PC-3 (cell line): ENCODE measurements at regions not wholly inside any gene's neighbourhood (a gene's known extent, or its start where the extent isn't known, plus 50 kb on each side); places are given as distances from the start of the nearest gene placed in this dataset.

Experiments
- CTCF ChIP-seq: fragments of 300-600 bp; sonication (generic); conservative IDR thresholded peaks from 2 replicates; pipeline ENCODE4 v1.5.1; 2017; ENCODE audit warnings: antibody characterized with exemption, low read depth, mild to moderate bottlenecking, low read length
- EZH2 ChIP-seq: fragments of 300-600 bp; sonication (generic); IDR thresholded peaks from one replicate; pipeline ENCODE4 v1.6.1; 2017; ENCODE audit warnings: antibody characterized with exemption, mild to moderate bottlenecking, low read length; ENCODE audit not compliant: unreplicated experiment
- EZH2phosphoT487 ChIP-seq: fragments of 300-600 bp; sonication (generic); IDR thresholded peaks from 2 replicates; pipeline ENCODE4 v1.6.1; 2018; ENCODE audit warnings: mild to moderate bottlenecking, antibody characterized with exemption, low read length, borderline replicate concordance

- TF ChIP-seq EZH2 (no peak), CTCF (no peak), EZH2phosphoT487 (no peak)
Observed at GRCh38 chr7:89760690-89761089, 393.6 kb upstream of the STEAP1 start.
